EL (cell line): ENCODE measurements at regions not wholly inside any gene's neighbourhood (a gene's known extent, or its start where the extent isn't known, plus 50 kb on each side); places are given as distances from the start of the nearest gene placed in this dataset.

Source experiments
- DNase-seq: peaks from one replicate; pipeline ENCODE4 v3.0.0-alpha.2; 2016

- DNase-seq, result no peak
Measured at GRCh38 chr13:79684371-79684770, 203.4 kb downstream of the NDFIP2 start.

GRCh38 chr13:79682164-79682563, 201.2 kb downstream of the NDFIP2 start:
- no peak for DNase-seq

- DNase-seq, result no peak
Measured at GRCh38 chr13:79681069-79681468, 200.1 kb downstream of the NDFIP2 start.

GRCh38 chr13:79680485-79680884, 199.5 kb downstream of the NDFIP2 start:
- DNase-seq, result no peak

- DNase-seq, result peak; percentile 66
Measured at GRCh38 chr13:79679334-79679733, 198.4 kb downstream of the NDFIP2 start.

- DNase-seq, result peak; percentile 55
Measured at GRCh38 chr13:79678100-79678499, 197.1 kb downstream of the NDFIP2 start.

GRCh38 chr13:79675931-79676660, 195.1 kb downstream of the NDFIP2 start:
- DNase-seq, result no peak

GRCh38 chr13:79674765-79675515, 194.0 kb downstream of the NDFIP2 start:
- DNase-seq, result no peak

GRCh38 chr13:79673993-79674377, 193.0 kb downstream of the NDFIP2 start:
- DNase-seq, result no peak

GRCh38 chr13:79673310-79673992, 192.5 kb downstream of the NDFIP2 start:
- DNase-seq, result no peak

- no peak for DNase-seq
Measured at GRCh38 chr13:79671420-79671819, 190.5 kb downstream of the NDFIP2 start.

- DNase-seq, result no peak
Measured at GRCh38 chr13:79668201-79668752, 187.3 kb downstream of the NDFIP2 start.

- DNase-seq, result no peak
Measured at GRCh38 chr13:79667771-79668170, 186.8 kb downstream of the NDFIP2 start.

GRCh38 chr13:79663977-79664636, 183.2 kb downstream of the NDFIP2 start:
- DNase-seq, result no peak

- DNase-seq, result no peak
Measured at GRCh38 chr13:79663435-79663834, 182.5 kb downstream of the NDFIP2 start.

GRCh38 chr13:79662882-79663281, 181.9 kb downstream of the NDFIP2 start:
- peak; percentile 11 for DNase-seq

GRCh38 chr13:79660361-79660760, 179.4 kb downstream of the NDFIP2 start:
- no peak for DNase-seq

- DNase-seq, result no peak
Measured at GRCh38 chr13:79659121-79659521, 178.2 kb downstream of the NDFIP2 start.

GRCh38 chr13:79658333-79658975, 177.5 kb downstream of the NDFIP2 start:
- no peak for DNase-seq

GRCh38 chr13:79655509-79655908, 174.6 kb downstream of the NDFIP2 start:
- no peak for DNase-seq

GRCh38 chr13:79654520-79654919, 173.6 kb downstream of the NDFIP2 start:
- no peak for DNase-seq

- no peak for DNase-seq
Measured at GRCh38 chr13:79650688-79651087, 169.7 kb downstream of the NDFIP2 start.
